NB4 (cell line): ENCODE measurements at regions not wholly inside any gene's neighbourhood (a gene's known extent, or its start where the extent isn't known, plus 50 kb on each side); places are given as distances from the start of the nearest gene placed in this dataset.

Experiments used
- CTCF ChIP-seq: IDR thresholded peaks from one replicate; pipeline ENCODE4 v1.5.1; 2012; ENCODE audit warnings: low read depth, low read length
- MYC ChIP-seq: IDR thresholded peaks from 2 replicates; pipeline ENCODE4 v1.6.1; 2011; ENCODE audit warnings: low read depth, low read length
- POLR2A ChIP-seq: IDR thresholded peaks from 2 replicates; pipeline ENCODE4 v1.6.1; 2011; ENCODE audit warnings: mild to moderate bottlenecking; ENCODE audit not compliant: insufficient read length; ENCODE audit errors: extremely low read depth

DNA sequence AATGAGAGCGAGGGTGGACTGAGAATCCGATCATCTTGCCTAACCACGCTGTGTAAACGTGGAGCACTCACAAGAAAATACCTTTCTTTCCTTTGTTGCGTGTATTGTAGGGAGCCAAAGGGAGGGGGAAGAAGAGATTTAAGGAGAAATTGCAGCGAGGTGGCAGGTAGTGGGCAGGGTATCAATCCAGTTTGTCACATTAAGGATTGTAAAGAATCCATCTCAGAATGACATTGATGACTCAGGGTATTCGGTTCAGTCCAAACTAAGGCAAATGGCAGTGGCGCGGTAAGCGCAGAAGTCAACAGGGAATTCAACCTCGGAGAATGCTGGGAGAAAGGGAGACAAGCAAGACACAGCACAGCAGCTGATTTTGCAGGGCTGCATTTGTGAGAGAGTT, 146.2 kb downstream of the ID4 start:
- TF ChIP-seq CTCF (no peak), MYC (no peak), POLR2A (no peak)
